Left colon (tissue), 2 donors: ENCODE measurements at regions not wholly inside any gene's neighbourhood (a gene's known extent, or its start where the extent isn't known, plus 50 kb on each side); places are given as distances from the start of the nearest gene placed in this dataset.

ENCODE experiments used
- ATAC-seq: fragments of 200-7000 bp; cut with Tn5 transposase; one replicate; pipeline ENCODE4 v1.9.1; 2020; ENCODE audit warnings: mild to moderate bottlenecking, moderate library complexity
- DNase-seq, 2 donors: peaks; one replicate each; pipeline ENCODE4 v3.0.0-alpha.2; 2020
- intact Hi-C, 2 donors: fragments of 100-400 bp; cut with DNase I in 1 of 2; cut with micrococcal nuclease in 1 of 2; formaldehyde crosslinking; loops; one replicate each; pipeline versions ENCODE4 v1.11.2 to v1.14.0; 2022; cut with DNase I, micrococcal nuclease
- donor health status: DM: no; HTN: no; CAD: no.
- donor health status: DM: yes; HTN: yes; CAD: no.

DNA sequence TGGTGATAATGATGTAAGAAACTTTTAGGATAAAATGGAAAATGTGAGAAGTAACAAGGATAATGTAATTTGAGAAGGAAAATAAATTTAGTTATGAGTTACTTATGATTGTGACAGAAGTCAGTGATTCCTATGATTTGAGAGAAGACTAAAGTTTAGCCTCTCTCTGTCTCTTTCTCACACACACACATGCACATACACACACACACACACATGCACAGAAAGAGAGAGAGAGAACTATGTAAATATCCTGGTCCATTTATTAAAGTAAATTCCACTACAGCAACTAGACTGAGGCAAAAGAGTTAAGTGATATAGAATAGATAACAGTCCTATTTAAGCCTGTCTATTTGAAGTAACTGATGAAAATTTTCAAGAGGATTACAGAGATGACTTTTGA lies 375.2 kb downstream of the CD109 start:
- intact Hi-C loops: no loop called here
- ATAC-seq: no peak
- no peak for DNase-seq

DNA sequence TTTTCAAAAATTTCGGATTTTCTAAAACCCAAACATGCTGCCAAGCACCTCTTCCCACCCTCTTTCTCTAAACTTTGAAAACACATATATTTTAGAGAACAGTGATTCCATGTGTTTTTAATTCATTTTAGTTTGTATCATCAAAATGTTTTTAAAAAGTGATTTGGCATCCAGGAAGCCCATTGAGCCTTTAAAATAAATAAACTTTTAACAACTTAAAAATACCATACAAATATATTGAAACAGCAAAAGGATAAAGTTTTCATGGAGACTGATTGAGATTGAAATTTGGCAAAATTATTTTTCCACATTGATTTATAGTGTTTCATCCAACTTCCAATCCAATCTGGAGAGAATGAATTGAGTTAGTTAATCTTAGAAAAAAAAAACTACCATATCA lies 374.7 kb downstream of the CD109 start:
- ATAC-seq: no peak
- intact Hi-C loops: no loop called here
- no peak for DNase-seq

DNA sequence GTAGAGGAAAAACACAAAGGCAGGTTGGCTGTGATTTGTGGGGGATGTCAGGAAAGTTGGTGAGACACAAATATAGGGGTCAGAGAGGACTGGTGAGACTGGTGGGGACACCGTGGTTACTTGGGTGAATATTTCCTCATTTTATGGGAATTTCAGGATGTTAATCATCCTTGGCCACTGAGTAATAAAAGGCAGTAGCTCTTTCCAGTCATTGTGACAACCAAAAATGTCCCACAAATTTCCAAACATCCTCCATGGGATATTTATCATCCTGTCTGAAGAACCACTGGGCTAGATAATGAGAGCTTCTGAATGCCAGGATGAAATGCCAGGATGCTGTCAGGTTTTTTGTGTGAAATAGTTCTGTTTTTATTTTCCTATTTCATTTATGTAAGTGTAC lies 374.1 kb downstream of the CD109 start:
- no peak for DNase-seq
- intact Hi-C loops: no loop called here
- ATAC-seq: no peak

DNA sequence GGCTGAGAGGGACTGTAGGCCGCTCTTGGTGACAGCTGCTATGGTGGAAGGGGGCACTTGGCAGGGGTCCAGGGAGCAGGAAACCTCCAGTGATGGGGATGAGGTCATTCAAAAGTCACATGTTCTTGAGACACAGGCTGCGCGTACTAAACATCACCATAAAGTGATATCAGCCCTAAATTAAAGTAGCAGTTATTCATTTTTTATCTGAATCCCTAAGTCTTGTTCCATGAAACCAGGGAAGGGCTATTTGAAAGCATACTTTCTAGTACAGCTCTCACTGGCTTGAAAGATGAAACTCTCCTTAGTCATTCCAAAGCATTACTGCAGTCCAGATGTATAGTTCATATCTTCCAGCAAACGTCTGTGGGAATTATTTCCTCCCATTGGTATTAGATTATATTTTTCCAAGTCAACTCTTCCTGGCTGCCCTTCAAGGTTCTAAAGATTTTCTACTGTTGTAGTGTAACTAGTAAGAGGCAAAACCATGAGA lies 373.1 kb downstream of the CD109 start:
- ATAC-seq: no peak
- no peak for DNase-seq
- intact Hi-C loops: no loop called here

DNA sequence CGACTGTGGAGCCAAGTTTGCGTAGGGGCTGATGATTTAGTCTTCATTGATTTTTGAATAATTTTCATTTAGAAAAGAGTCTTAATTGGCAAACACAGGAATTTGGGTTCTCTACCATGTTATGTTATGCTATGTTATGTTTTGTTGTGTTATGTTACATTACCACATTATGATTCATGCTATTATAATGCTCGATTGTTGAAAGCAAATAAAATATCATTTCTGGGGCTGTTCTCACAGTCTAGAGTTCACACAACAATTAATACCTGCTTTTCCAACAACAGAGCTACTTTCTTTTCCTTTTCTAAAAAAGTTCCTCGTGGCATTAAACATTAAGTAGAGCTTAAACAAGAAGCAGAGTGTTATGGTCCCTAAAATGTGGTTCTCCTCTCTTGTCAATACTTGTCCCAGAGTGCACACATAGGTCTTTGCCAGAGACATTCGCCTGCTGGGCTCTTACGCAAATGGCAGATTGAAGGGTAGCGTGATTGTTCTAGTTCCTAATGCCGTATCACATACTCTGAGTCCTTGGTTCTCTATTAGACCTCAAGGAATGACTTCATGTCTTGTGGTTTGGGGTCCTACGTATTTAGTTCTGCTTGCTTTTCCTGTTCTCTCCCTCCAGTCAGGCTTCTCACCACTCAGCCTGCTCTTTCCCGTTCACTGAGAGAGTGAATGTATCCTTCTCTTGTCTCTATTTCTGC lies 370.3 kb downstream of the CD109 start:
- ATAC-seq (no peak), DNase-seq (no peak)
- intact Hi-C loops: no loop called here

DNA sequence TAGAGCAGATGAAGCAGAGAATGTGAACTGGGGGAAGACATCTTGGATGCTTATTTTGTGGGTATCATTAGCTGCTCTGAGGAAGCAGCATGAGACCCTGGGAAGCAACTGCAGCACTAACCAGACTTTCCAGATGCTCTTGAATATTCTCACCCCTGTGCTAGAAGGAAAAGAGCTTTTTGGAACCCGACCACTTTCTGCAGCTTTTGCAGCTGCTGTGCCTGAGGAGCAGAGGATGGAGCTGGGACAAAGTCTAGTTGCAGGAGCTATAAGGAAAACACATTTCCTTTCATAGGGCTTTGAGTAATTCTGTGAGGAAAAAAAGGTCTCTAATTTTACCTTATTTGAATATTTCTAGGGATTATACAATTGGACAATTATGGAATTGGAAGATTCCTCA lies 369.7 kb downstream of the CD109 start:
- no peak for ATAC-seq
- intact Hi-C loops: no loop called here
- no peak for DNase-seq

- intact Hi-C loops: no loop called here
- DNase-seq (no peak), ATAC-seq (no peak)
Measured at GRCh38 chr6:74063391-74063790, 367.4 kb downstream of the CD109 start.

GRCh38 chr6:74061201-74061600 lies 365.2 kb downstream of the CD109 start:
- ATAC-seq (no peak), DNase-seq (no peak)
- intact Hi-C loops: no loop called here

GRCh38 chr6:74060354-74060753 lies 364.4 kb downstream of the CD109 start:
- ATAC-seq: no peak
- intact Hi-C loops: no loop called here
- no peak for DNase-seq

GRCh38 chr6:74058606-74059005 lies 362.6 kb downstream of the CD109 start:
- DNase-seq (no peak), ATAC-seq (no peak)
- intact Hi-C loops: no loop called here

- DNase-seq: no peak
- intact Hi-C loops: no loop called here
- ATAC-seq: no peak
Measured at GRCh38 chr6:74057326-74057725, 361.3 kb downstream of the CD109 start.

DNA sequence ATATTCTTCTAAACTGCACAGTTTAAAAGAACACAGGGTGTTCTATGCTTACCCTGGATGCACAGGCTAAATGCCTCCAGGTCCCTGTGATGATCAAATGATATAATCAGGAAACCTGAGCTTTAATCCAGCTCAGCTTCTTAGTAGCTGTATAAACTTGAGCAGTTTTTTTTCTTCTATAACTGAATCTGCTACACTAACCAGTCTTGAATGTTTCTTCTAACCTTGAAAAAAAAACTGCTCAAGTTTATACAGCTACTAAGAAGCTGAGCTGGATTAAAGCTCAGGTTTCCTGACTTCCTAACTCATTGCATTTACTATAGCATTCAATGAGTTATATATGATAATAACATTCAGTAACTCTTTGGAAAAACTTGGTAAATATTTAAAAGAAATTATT lies 358.2 kb downstream of the CD109 start:
- DNase-seq (no peak), ATAC-seq (no peak)
- intact Hi-C loops: no loop called here

- intact Hi-C loops: no loop called here
- ATAC-seq (no peak), DNase-seq (no peak)
Measured at GRCh38 chr6:74050921-74051320, 354.9 kb downstream of the CD109 start.

GRCh38 chr6:74048387-74048786 lies 352.4 kb downstream of the CD109 start:
- no peak for DNase-seq
- intact Hi-C loops: no loop called here
- ATAC-seq: no peak

GRCh38 chr6:74044417-74045096 lies 348.6 kb downstream of the CD109 start:
- intact Hi-C loops: no loop called here
- no peak for ATAC-seq
- no peak for DNase-seq

DNA sequence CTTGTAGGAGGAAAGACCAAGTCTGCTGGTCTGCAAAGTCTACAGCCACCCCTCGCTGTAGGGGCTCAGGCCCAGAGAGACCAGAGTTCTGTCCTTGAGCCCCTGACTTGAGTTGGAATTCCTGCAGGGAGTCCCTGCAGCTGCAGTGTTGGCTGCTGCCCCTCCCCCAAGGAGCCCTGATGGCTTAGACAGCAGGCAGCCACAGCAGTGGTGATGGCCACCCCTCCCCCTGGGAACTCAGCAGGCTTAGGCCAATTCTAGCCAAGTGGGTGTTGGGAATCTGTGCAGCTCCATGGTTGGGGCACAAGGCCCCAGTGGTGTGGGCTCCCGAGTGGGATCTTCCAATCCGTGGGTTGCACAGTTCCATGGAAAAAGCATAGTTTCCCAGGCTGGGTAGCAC lies 345.4 kb downstream of the CD109 start:
- intact Hi-C loops: no loop called here
- ATAC-seq: no peak
- no peak for DNase-seq

GRCh38 chr6:74018825-74019224 lies 322.8 kb downstream of the CD109 start:
- ATAC-seq: no peak
- DNase-seq: no peak

DNA sequence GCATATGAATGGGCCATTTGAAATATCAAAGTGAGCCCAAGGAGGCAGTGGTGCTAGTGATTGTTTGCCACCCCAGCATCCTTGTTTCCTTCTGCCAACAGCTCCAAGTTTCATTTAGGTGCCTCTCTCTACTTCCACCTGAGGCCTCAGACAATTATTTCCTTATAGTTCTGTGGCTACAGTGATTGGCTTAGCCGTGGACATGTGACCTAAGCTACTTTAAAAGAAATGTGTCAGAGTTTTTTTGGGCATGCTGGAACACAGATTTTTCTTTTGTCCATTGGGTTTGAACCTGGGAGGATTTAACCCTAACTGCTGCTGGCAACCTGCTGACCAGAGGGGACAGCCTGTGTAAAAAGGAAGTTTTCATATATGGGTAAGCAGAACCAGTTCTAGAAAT lies 319.4 kb downstream of the CD109 start:
- DNase-seq (no peak), ATAC-seq (no peak)
- intact Hi-C loops: no loop called here

More at GRCh38 chr6:74018825-74019224, 322.8 kb downstream of the CD109 start:
- intact Hi-C loops: no loop called here

- intact Hi-C loops: no loop called here
- DNase-seq: no peak
- no peak for ATAC-seq
Measured at GRCh38 chr6:74000666-74001490, 304.9 kb downstream of the CD109 start.
